ENCODE measurements at regions not wholly inside any gene's neighbourhood (a gene's known extent, or its start where the extent isn't known, plus 50 kb on each side); places are given as distances from the start of the nearest gene placed in this dataset.

GRCh38 chr21:36549470-36549869 is 69.5 kb upstream of the CLDN14 start:
- ATAC-seq (no peak), DNase-seq (no peak)
- Histone ChIP-seq H3K27me3 (no peaks in the 10 kb centered on the region), H3K36me3 (replicated peaks in 1 of 2; ENCODE audit: insufficient read depth in 1 of 2, low read depth in 2 of 2) (no peaks in the 10 kb centered on the region), H3K9me3 (no peaks in the 10 kb centered on the region), H3K4me3 (no peak overlapping the region), H3K4me1 (no peaks in the 10 kb centered on the region), H3K27ac (no peak overlapping the region)
- 49 to 69% methylated on average over 6 to 7 of the region's 7 CpGs for WGBS, 2 donors
- intact Hi-C loops (cut with DNase I), result no loop called here
- TF ChIP-seq, protein P1, sequence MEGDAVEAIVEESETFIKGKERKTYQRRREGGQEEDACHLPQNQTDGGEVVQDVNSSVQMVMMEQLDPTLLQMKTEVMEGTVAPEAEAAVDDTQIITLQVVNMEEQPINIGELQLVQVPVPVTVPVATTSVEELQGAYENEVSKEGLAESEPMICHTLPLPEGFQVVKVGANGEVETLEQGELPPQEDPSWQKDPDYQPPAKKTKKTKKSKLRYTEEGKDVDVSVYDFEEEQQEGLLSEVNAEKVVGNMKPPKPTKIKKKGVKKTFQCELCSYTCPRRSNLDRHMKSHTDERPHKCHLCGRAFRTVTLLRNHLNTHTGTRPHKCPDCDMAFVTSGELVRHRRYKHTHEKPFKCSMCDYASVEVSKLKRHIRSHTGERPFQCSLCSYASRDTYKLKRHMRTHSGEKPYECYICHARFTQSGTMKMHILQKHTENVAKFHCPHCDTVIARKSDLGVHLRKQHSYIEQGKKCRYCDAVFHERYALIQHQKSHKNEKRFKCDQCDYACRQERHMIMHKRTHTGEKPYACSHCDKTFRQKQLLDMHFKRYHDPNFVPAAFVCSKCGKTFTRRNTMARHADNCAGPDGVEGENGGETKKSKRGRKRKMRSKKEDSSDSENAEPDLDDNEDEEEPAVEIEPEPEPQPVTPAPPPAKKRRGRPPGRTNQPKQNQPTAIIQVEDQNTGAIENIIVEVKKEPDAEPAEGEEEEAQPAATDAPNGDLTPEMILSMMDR (IDR thresholded peaks at IDR 0.05), result no peak

DNA sequence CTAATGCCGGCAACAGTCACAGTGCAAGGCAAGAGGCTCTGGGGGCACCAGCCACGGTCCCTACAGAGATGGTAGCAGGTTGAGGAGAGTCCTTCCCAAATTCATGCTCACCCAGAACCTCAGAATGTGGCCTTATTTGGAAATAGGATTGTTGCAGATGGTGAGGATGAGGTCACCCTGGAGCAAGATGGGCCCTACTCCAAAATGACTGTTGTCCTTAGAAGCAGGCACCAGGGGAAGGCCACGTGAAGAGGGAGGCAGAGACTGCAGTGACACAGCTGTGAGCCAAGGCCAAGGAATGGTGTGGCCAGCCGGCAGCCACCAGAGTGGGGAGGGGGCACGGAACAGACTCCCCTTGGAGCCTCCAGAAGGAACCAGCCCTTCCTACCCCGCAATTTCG is 70.8 kb upstream of the CLDN14 start:
- peak in 1 of 4 donors; percentile 8 for DNase-seq
- H3K27me3 ChIP-seq, result no peaks in the 10 kb centered on the region
- intact Hi-C loops (cut with DNase I), result no loop called here
- TF ChIP-seq, protein P1 (IDR thresholded peaks at IDR 0.05), result no peak
- no peak for TF ChIP-seq POLR2A (IDR thresholded peaks at IDR 0.05)
- 59 to 88% methylated on average over 6 to 7 of the region's 7 CpGs for WGBS, 2 donors
- no peak for ATAC-seq
- H3K4me1 ChIP-seq, result no peaks in the 10 kb centered on the region
- no peak overlapping the region for H3K27ac ChIP-seq
- no peak overlapping the region for H3K4me3 ChIP-seq
- no peaks in the 10 kb centered on the region for H3K9me3 ChIP-seq
- no peaks in the 10 kb centered on the region for H3K36me3 ChIP-seq (replicated peaks in 1 of 2; ENCODE audit: insufficient read depth in 1 of 2, low read depth in 2 of 2)

GRCh38 chr21:36551321-36551720 is 71.4 kb upstream of the CLDN14 start:
- no peaks in the 10 kb centered on the region for H3K36me3 ChIP-seq (replicated peaks in 1 of 2; ENCODE audit: insufficient read depth in 1 of 2, low read depth in 2 of 2)
- H3K27ac ChIP-seq, result no peak overlapping the region
- 68 to 70% methylated on average over 4 of the region's 4 CpGs for WGBS, 2 donors
- no peak for ATAC-seq
- no peaks in the 10 kb centered on the region for H3K9me3 ChIP-seq
- no peak for DNase-seq
- H3K4me1 ChIP-seq, result no peaks in the 10 kb centered on the region
- H3K27me3 ChIP-seq, result no peaks in the 10 kb centered on the region
- intact Hi-C loops (cut with DNase I), result no loop called here
- no peak overlapping the region for H3K4me3 ChIP-seq
- TF ChIP-seq, protein P1 (IDR thresholded peaks at IDR 0.05), result no peak
- no peak for TF ChIP-seq POLR2A (IDR thresholded peaks at IDR 0.05)

GRCh38 chr21:36551731-36552433 is 72.0 kb upstream of the CLDN14 start:
- no peaks in the 10 kb centered on the region for H3K9me3 ChIP-seq
- no peak overlapping the region for H3K4me3 ChIP-seq
- intact Hi-C loops (cut with DNase I), result no loop called here
- no peak for TF ChIP-seq POLR2A (IDR thresholded peaks at IDR 0.05)
- TF ChIP-seq, protein P1 (IDR thresholded peaks at IDR 0.05), result no peak
- ATAC-seq (no peak), DNase-seq (no peak)
- no peak overlapping the region for H3K27ac ChIP-seq
- no peaks in the 10 kb centered on the region for H3K27me3 ChIP-seq
- no peaks in the 10 kb centered on the region for H3K36me3 ChIP-seq (replicated peaks in 1 of 2; ENCODE audit: insufficient read depth in 1 of 2, low read depth in 2 of 2)
- 54% methylated on average over 10 of the region's 10 CpGs for WGBS, 2 donors
- H3K4me1 ChIP-seq, result no peaks in the 10 kb centered on the region

DNA sequence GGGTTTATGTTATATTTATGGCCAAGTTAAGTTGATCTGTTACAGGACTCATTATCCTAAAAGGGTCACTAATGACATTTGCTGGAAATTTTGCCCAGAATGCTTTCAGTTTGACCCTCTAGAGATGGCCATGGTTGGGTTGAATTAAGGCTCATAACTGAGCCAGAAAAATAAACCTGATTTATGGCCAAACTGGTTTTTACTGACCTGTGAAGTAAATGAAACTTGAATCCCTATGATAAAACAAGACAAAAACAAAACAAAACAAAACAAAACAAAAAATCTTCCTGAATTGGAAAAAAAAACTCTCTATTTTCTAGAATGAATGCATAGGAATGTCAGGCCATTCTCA is 72.5 kb upstream of the CLDN14 start:
- no peaks in the 10 kb centered on the region for H3K27me3 ChIP-seq
- no peaks in the 10 kb centered on the region for H3K9me3 ChIP-seq
- TF ChIP-seq, protein P1 (IDR thresholded peaks at IDR 0.05), result no peak
- TF ChIP-seq POLR2A (IDR thresholded peaks at IDR 0.05), result no peak
- no peak overlapping the region for H3K27ac ChIP-seq
- ATAC-seq (no peak), DNase-seq (no peak)
- H3K4me3 ChIP-seq, result no peak overlapping the region
- H3K36me3 ChIP-seq (replicated peaks in 1 of 2; ENCODE audit: insufficient read depth in 1 of 2, low read depth in 2 of 2), result no peaks in the 10 kb centered on the region
- intact Hi-C loops (cut with DNase I), result no loop called here
- H3K4me1 ChIP-seq, result no peaks in the 10 kb centered on the region

Measured in body of pancreas (tissue), 4 donors.